ENCODE measurements at regions not wholly inside any gene's neighbourhood (a gene's known extent, or its start where the extent isn't known, plus 50 kb on each side); places are given as distances from the start of the nearest gene placed in this dataset.

GRCh38 chr7:91556239-91556638, 292.0 kb downstream of the FZD1 start:
- TF ChIP-seq YY1 (IDR thresholded peaks at IDR 0.05; ENCODE audit: insufficient read depth, insufficient read length), result no peak
- no peak for TF ChIP-seq SUZ12 (IDR thresholded peaks at IDR 0.05; ENCODE audit: extremely low read depth, insufficient read depth, insufficient read length)
